ENCODE measurements at regions not wholly inside any gene's neighbourhood (a gene's known extent, or its start where the extent isn't known, plus 50 kb on each side); places are given as distances from the start of the nearest gene placed in this dataset.

DNA sequence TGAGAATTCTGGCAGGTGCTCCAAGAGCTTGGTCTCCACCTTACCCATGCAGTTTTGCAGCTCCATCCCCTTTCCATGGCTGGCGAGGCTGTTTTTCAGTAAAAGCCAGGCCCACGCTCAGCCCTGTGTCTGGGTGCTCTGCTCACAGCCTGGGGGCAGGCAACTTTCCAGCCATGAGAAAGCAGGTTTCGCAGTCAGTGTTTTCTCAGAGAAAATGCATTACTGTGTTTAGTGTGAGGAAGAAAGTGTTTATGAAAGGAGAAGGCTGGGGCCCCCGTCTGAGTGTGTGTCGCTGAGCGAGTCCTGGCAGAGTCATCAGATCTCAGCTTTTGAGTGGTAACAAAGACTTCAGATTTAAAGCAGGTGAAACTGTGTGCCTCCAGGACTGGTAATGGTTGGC is 248.1 kb downstream of the IRX1 start:
- Histone ChIP-seq H3K4me3 (ENCODE audit: low read length) (no peak overlapping the region), H3K4me1 (ENCODE audit: control insufficient read depth, insufficient read depth, low read length) (no peaks in the 10 kb centered on the region), H3K9me3 (ENCODE audit: control insufficient read depth, low read depth, low read length) (peaks cover 3% of the 10 kb centered on the region), H3K27me3 (ENCODE audit: control insufficient read depth, insufficient read depth, low read length) (no peaks in the 10 kb centered on the region), H3K27ac (ENCODE audit: low read length) (no peak overlapping the region), H3K36me3 (ENCODE audit: control insufficient read depth, insufficient read depth, low read length) (no peaks in the 10 kb centered on the region)
- WGBS (ENCODE audit: insufficient coverage, low lambda C conversion rate) = 84% methylated on average over 3 of the region's 6 CpGs
- no peak for DNase-seq

DNA sequence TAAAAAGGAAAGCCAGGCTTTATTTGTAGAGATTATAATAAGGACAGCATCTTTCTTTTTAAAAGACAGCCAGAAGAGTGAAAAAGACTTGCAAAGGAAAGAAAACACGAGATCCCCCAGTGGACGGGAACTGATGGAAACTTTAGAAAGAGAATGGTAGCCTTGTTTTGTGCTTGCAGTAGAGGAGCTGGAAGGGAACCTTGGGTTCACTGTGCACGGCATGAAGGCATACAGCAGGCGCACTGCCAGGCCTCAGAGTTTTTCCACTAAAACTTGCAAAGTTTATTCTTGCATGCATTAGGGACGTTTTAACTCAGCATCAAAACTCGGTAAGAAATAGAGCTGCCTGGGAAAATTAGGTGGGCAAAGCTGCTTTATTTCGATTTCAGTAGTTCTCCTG is 248.6 kb downstream of the IRX1 start:
- no peaks in the 10 kb centered on the region for H3K27me3 ChIP-seq (ENCODE audit: control insufficient read depth, insufficient read depth, low read length)
- H3K27ac ChIP-seq (ENCODE audit: low read length) = no peak overlapping the region
- no peaks in the 10 kb centered on the region for H3K4me1 ChIP-seq (ENCODE audit: control insufficient read depth, insufficient read depth, low read length)
- no peak overlapping the region for H3K4me3 ChIP-seq (ENCODE audit: low read length)
- DNase-seq = no peak
- peaks cover 3% of the 10 kb centered on the region for H3K9me3 ChIP-seq (ENCODE audit: control insufficient read depth, low read depth, low read length)
- H3K36me3 ChIP-seq (ENCODE audit: control insufficient read depth, insufficient read depth, low read length) = no peaks in the 10 kb centered on the region
- 100% methylated on average over 1 of the region's 7 CpGs for WGBS (ENCODE audit: insufficient coverage, low lambda C conversion rate)

DNA sequence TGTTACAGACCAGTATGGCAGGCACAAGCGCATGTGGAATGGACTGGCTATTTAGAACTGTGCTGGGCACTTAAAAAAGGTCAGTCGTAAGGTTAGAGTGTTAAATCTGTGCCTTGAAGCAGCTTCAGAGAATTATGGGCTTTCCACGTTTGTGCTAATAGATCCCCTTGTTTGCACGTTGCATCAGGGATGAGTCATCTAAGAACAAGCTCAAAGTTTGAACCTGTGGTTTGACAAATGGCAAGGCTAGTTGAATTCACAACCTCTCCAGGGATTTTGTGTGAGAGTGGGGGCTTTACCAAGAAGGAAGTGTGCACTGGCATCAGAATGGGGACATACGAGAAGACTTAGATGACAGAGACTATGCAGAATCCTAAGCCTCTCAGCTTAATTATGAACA is 249.6 kb downstream of the IRX1 start:
- no peaks in the 10 kb centered on the region for H3K27me3 ChIP-seq (ENCODE audit: control insufficient read depth, insufficient read depth, low read length)
- H3K36me3 ChIP-seq (ENCODE audit: control insufficient read depth, insufficient read depth, low read length) = no peaks in the 10 kb centered on the region
- no peak overlapping the region for H3K4me3 ChIP-seq (ENCODE audit: low read length)
- no peak for DNase-seq
- no peak overlapping the region for H3K27ac ChIP-seq (ENCODE audit: low read length)
- H3K4me1 ChIP-seq (ENCODE audit: control insufficient read depth, insufficient read depth, low read length) = no peaks in the 10 kb centered on the region
- H3K9me3 ChIP-seq (ENCODE audit: control insufficient read depth, low read depth, low read length) = peaks cover 3% of the 10 kb centered on the region
- WGBS (ENCODE audit: insufficient coverage, low lambda C conversion rate) = 60% methylated on average over 1 of the region's 5 CpGs

DNA sequence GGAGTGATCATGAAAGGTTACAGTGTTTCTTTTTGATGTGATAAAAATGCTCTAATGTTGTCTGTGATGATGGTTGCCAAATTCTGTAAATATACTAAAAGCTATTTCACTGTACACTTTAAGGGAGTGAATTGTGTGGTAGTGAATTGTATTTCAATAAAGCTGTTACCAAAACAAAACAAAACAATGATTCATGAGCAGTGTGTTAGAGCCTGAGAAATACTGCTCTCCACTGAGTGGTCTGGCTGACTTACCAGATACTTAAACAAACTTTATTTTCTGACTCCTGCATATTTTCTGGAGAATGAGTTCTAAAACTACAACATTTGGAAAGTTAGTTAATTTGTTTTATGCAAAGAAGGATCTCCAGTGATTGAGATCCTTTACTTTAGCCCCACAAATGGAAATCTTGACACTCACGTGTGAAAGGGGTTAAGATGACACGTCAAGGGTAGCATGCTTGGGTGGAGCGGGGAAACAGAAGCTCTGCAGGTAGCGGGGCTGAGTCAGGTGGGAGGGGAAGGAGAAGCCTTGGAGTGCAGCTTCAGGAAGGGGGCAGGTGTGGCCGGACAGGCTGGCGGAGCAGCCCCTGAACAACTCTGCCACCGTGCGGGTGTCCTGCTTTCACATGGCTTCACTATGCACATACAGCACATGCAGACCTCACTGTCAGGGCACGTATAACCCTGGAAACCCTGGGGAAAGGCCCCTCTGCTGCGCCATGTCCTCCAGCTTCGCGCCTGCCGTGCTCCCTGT is 256.7 kb downstream of the IRX1 start:
- Histone ChIP-seq H3K27ac (ENCODE audit: low read length) (no peak overlapping the region), H3K27me3 (ENCODE audit: control insufficient read depth, insufficient read depth, low read length) (no peaks in the 10 kb centered on the region), H3K4me3 (ENCODE audit: low read length) (no peak overlapping the region), H3K36me3 (ENCODE audit: control insufficient read depth, insufficient read depth, low read length) (no peaks in the 10 kb centered on the region), H3K9me3 (ENCODE audit: control insufficient read depth, low read depth, low read length) (no peaks in the 10 kb centered on the region), H3K4me1 (ENCODE audit: control insufficient read depth, insufficient read depth, low read length) (no peaks in the 10 kb centered on the region)
- DNase-seq = no peak
- no CpG with 5 or more reads among the region's 13 CpGs for WGBS (ENCODE audit: insufficient coverage, low lambda C conversion rate)

DNA sequence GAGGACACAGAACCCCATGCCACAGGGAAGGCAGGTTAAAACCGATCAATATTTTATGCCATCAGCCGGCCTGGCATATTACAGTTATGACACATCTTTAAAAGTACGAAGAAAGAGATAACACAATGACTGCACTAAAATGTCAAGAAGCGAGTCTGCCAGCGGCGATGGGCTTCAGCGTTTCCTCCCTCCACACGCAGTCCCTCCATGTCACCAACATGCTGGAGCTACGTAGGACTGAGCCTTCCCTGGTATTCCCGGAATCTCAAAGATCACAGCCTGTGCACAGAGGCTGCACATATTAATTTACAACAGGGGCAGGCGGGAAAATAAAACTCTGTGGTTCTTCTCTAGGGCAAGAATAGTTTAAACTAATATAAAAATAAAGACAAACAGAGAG is 257.7 kb downstream of the IRX1 start:
- Histone ChIP-seq H3K4me3 (ENCODE audit: low read length) (no peak overlapping the region), H3K9me3 (ENCODE audit: control insufficient read depth, low read depth, low read length) (no peaks in the 10 kb centered on the region), H3K36me3 (ENCODE audit: control insufficient read depth, insufficient read depth, low read length) (no peaks in the 10 kb centered on the region), H3K27me3 (ENCODE audit: control insufficient read depth, insufficient read depth, low read length) (no peaks in the 10 kb centered on the region), H3K4me1 (ENCODE audit: control insufficient read depth, insufficient read depth, low read length) (no peaks in the 10 kb centered on the region), H3K27ac (ENCODE audit: low read length) (no peak overlapping the region)
- WGBS (ENCODE audit: insufficient coverage, low lambda C conversion rate) = 78% methylated on average over 1 of the region's 11 CpGs
- no peak for DNase-seq

DNA sequence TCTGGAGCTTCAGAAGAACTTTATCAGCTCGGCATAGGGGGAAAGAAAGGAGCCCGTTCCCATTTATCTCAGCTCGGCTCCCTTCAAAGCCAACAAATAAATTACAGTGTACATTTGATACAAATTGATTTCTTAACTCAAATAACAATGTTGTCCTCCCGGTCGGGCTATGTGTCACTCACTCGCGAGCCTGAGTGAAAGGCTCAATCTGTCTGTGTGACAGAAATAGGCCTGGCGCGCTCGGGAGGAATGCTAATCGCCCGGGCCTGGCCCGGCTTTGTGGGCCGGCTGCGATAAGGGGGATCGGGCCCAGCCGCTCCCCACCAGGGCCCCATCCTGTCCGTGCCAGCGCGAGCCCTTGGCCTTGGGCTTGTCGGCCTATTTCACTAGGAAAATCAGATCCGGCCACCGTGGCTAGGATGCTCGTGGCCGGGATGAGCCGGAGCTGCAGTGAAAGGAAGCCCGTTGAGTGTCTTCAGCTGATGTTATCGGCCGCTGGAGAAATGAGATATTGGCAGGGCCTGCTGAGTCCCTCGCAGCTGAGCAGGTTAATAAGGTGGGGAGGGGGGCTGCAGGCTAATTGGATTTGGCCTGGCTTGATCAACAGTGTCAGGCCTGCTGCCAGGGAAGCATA is 258.7 kb downstream of the IRX1 start:
- no peaks in the 10 kb centered on the region for H3K27me3 ChIP-seq (ENCODE audit: control insufficient read depth, insufficient read depth, low read length)
- no peaks in the 10 kb centered on the region for H3K9me3 ChIP-seq (ENCODE audit: control insufficient read depth, low read depth, low read length)
- WGBS (ENCODE audit: insufficient coverage, low lambda C conversion rate) = 0% methylated on average over 1 of the region's 30 CpGs

DNA sequence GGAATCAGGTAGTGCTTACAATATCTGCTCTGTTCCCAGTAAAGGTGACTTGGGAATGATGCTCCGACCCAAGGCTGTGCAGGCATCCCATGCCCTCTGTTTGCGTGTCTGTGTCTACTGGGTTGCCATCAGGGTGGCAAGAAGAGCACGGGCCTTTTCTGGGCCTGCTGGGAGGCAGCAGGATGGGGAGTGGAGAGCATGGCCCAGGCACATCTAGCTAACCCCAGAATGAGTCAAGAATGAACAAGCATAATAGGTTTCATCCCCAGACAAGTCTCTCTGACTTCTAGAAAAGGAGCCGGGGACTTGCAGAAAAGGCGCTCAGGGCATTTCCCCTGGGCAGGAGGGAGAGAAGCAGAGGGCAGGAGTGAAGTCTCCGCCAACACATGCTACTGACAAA is 260.4 kb downstream of the IRX1 start:
- H3K4me1 ChIP-seq (ENCODE audit: control insufficient read depth, insufficient read depth, low read length) = no peaks in the 10 kb centered on the region
- no peak overlapping the region for H3K27ac ChIP-seq (ENCODE audit: low read length)
- DNase-seq = no peak
- H3K9me3 ChIP-seq (ENCODE audit: control insufficient read depth, low read depth, low read length) = no peaks in the 10 kb centered on the region
- no CpG with 5 or more reads among the region's 6 CpGs for WGBS (ENCODE audit: insufficient coverage, low lambda C conversion rate)
- H3K36me3 ChIP-seq (ENCODE audit: control insufficient read depth, insufficient read depth, low read length) = no peaks in the 10 kb centered on the region
- H3K27me3 ChIP-seq (ENCODE audit: control insufficient read depth, insufficient read depth, low read length) = no peaks in the 10 kb centered on the region
- H3K4me3 ChIP-seq (ENCODE audit: low read length) = no peak overlapping the region

More for the DNA sequence above, 258.7 kb downstream of the IRX1 start:
- H3K27ac ChIP-seq (ENCODE audit: low read length) = no peak overlapping the region
- DNase-seq = no peak
- H3K36me3 ChIP-seq (ENCODE audit: control insufficient read depth, insufficient read depth, low read length) = no peaks in the 10 kb centered on the region
- H3K4me1 ChIP-seq (ENCODE audit: control insufficient read depth, insufficient read depth, low read length) = no peaks in the 10 kb centered on the region
- no peak overlapping the region for H3K4me3 ChIP-seq (ENCODE audit: low read length)

DNA sequence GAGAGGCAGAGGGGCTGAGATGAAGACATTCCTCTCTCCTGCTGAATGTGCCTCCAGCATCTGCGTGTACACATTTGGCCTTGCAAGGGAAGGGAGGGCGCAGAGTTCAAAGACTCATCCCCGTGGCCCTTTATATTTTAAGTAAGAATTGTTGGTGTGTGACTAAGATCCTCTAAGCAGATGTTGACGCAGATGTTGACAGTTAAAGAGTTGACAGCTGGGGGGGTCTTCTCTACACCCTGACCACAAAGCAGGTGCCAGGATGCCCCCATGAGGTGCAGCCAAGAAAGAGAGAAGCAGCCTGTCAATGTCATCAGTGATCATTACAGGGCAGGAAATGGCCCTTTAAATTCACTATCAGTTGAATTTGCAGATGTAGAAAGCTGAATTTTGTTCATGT is 262.9 kb downstream of the IRX1 start:
- no CpG with 5 or more reads among the region's 4 CpGs for WGBS (ENCODE audit: insufficient coverage, low lambda C conversion rate)
- Histone ChIP-seq H3K4me1 (ENCODE audit: control insufficient read depth, insufficient read depth, low read length) (no peaks in the 10 kb centered on the region), H3K9me3 (ENCODE audit: control insufficient read depth, low read depth, low read length) (no peaks in the 10 kb centered on the region), H3K27me3 (ENCODE audit: control insufficient read depth, insufficient read depth, low read length) (no peaks in the 10 kb centered on the region), H3K36me3 (ENCODE audit: control insufficient read depth, insufficient read depth, low read length) (no peaks in the 10 kb centered on the region), H3K27ac (ENCODE audit: low read length) (no peak overlapping the region), H3K4me3 (ENCODE audit: low read length) (no peak overlapping the region)
- no peak for DNase-seq

DNA sequence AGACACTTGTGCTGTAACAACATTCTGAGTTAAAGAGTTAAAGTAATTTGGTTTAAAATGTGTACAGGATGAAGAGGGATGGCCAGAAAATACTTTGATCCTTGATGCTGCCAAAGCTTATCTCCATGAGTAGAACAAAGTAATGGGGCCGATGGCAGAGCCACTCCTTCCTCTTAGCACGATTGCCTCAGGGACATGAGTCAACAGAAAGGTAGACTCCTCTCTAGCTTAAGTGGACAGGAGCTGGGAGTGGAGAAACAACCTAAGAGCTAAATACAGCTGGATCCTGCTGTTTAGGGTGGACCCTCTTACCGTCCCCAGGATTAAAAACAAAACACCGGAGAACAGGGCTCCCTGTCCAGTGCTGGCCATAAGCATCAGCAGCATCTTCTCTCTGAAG is 267.3 kb downstream of the IRX1 start:
- H3K4me3 ChIP-seq (ENCODE audit: low read length) = no peak overlapping the region
- no peaks in the 10 kb centered on the region for H3K36me3 ChIP-seq (ENCODE audit: control insufficient read depth, insufficient read depth, low read length)
- H3K27ac ChIP-seq (ENCODE audit: low read length) = no peak overlapping the region
- no peak for DNase-seq
- H3K9me3 ChIP-seq (ENCODE audit: control insufficient read depth, low read depth, low read length) = no peaks in the 10 kb centered on the region
- H3K27me3 ChIP-seq (ENCODE audit: control insufficient read depth, insufficient read depth, low read length) = no peaks in the 10 kb centered on the region
- no peaks in the 10 kb centered on the region for H3K4me1 ChIP-seq (ENCODE audit: control insufficient read depth, insufficient read depth, low read length)
- no CpG with 5 or more reads among the region's 4 CpGs for WGBS (ENCODE audit: insufficient coverage, low lambda C conversion rate)

DNA sequence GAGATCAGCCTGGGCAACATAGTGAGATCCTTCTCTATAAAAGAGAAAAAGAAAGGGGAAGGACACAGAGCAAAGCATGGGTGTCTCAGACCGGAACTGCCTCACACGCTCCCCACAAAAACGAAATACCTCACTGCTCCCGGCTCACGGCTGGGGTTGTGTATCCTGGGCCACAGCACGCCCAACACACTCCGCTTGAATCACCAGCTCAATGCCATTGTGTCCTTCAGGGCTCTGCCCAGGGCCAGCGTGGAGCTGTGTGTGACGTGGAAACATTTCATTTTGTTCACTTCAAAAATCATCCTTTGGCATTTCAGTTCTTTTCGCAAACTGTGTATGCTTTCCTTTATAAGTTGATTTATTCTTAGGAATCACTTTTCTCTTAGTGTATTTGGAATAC is 279.5 kb downstream of the IRX1 start:
- no peak overlapping the region for H3K27ac ChIP-seq (ENCODE audit: low read length)
- no peaks in the 10 kb centered on the region for H3K9me3 ChIP-seq (ENCODE audit: control insufficient read depth, low read depth, low read length)
- H3K36me3 ChIP-seq (ENCODE audit: control insufficient read depth, insufficient read depth, low read length) = no peaks in the 10 kb centered on the region
- no peak for DNase-seq
- H3K4me1 ChIP-seq (ENCODE audit: control insufficient read depth, insufficient read depth, low read length) = no peaks in the 10 kb centered on the region
- H3K4me3 ChIP-seq (ENCODE audit: low read length) = no peak overlapping the region
- 100% methylated on average over 1 of the region's 10 CpGs for WGBS (ENCODE audit: insufficient coverage, low lambda C conversion rate)
- H3K27me3 ChIP-seq (ENCODE audit: control insufficient read depth, insufficient read depth, low read length) = no peaks in the 10 kb centered on the region

DNA sequence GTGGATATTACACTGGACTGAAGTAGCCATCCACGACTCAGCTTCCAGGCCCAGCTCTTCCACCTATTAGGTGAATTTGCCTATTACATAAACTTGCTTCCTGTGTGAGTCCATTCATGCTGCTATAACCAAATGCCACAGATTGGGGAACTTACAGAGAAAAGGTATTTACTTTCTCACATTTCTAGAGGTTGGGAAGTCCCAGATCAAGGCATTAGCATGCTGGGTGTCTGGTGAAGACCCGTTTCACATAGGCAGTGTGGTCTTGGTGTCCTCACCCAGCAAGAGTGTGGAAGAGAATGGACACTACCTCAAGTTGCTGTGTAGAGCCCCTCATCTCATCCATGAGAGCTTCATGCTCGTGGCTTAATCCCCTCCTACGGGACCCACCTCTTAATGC is 282.6 kb downstream of the IRX1 start:
- 100% methylated on average over 1 of the region's 4 CpGs for WGBS (ENCODE audit: insufficient coverage, low lambda C conversion rate)
- no peak overlapping the region for H3K4me3 ChIP-seq (ENCODE audit: low read length)
- no peaks in the 10 kb centered on the region for H3K4me1 ChIP-seq (ENCODE audit: control insufficient read depth, insufficient read depth, low read length)
- H3K27ac ChIP-seq (ENCODE audit: low read length) = no peak overlapping the region
- H3K36me3 ChIP-seq (ENCODE audit: control insufficient read depth, insufficient read depth, low read length) = no peaks in the 10 kb centered on the region
- H3K27me3 ChIP-seq (ENCODE audit: control insufficient read depth, insufficient read depth, low read length) = no peaks in the 10 kb centered on the region
- DNase-seq = no peak
- peaks cover 7% of the 10 kb centered on the region for H3K9me3 ChIP-seq (ENCODE audit: control insufficient read depth, low read depth, low read length)
